ENCODE measurements at regions not wholly inside any gene's neighbourhood (a gene's known extent, or its start where the extent isn't known, plus 50 kb on each side); places are given as distances from the start of the nearest gene placed in this dataset.

DNA sequence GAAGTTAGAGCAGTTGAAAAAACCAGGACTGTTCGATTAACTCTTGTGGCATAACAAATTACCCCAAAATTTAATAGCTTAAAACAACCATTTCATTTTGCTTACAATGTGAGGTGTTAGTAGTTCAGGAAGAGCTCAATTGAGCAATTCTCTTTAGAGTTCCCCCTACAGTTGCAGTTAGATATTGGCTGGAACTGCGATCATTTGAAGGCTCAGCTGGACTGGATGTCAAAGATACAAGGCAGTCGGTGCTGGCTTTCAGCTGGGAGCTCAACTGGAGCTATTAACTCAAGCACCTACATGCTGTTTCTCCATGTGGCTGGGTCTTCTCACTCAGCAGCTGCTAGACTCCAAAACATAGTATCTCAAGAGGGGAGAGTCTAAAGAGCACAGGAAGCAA lies 96.0 kb upstream of the LOC128125822 start:
- TF ChIP-seq, protein P1, sequence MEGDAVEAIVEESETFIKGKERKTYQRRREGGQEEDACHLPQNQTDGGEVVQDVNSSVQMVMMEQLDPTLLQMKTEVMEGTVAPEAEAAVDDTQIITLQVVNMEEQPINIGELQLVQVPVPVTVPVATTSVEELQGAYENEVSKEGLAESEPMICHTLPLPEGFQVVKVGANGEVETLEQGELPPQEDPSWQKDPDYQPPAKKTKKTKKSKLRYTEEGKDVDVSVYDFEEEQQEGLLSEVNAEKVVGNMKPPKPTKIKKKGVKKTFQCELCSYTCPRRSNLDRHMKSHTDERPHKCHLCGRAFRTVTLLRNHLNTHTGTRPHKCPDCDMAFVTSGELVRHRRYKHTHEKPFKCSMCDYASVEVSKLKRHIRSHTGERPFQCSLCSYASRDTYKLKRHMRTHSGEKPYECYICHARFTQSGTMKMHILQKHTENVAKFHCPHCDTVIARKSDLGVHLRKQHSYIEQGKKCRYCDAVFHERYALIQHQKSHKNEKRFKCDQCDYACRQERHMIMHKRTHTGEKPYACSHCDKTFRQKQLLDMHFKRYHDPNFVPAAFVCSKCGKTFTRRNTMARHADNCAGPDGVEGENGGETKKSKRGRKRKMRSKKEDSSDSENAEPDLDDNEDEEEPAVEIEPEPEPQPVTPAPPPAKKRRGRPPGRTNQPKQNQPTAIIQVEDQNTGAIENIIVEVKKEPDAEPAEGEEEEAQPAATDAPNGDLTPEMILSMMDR (IDR thresholded peaks at IDR 0.05), result no peak
- TF ChIP-seq ZFX (IDR thresholded peaks at IDR 0.05; ENCODE audit: borderline replicate concordance), result no peak
